OCI-LY3 (cell line): ENCODE measurements at regions not wholly inside any gene's neighbourhood (a gene's known extent, or its start where the extent isn't known, plus 50 kb on each side); places are given as distances from the start of the nearest gene placed in this dataset.

Source experiments
- EZH2phosphoT487 ChIP-seq: fragments of 200-600 bp; shearing (Covaris generic); IDR thresholded peaks from 2 replicates; pipeline ENCODE4 v1.6.1; 2018; ENCODE audit warnings: antibody characterized with exemption, mixed run types, low read depth
- TF ChIP-seq, protein P1 (sequence below): fragments of 200-600, 300-600 bp; sonication (generic); IDR thresholded peaks from 2 replicates; pipeline ENCODE4 v1.5.1; 2014; ENCODE audit warnings: antibody characterized with exemption, low read length, low read depth

DNA sequence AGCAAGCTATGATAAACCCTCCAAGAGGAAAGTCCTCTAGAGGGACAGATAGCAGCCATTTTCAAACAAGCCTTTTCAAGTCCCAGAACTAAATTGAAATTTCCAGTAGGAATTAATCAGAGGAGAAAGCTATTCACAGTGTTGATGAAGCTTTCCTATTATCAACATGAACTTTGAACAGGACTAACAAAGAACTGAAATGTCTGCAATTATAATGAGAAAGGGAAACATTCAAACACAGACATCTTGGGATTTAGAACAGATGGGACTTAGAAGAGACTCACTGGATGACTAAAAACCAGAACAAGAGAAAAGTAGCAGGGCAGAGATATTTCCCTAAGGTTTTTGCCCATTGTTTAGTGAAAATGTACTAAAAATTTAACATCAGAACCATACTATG, 622.1 kb upstream of the UBE2E2 start:
- TF ChIP-seq, protein P1, sequence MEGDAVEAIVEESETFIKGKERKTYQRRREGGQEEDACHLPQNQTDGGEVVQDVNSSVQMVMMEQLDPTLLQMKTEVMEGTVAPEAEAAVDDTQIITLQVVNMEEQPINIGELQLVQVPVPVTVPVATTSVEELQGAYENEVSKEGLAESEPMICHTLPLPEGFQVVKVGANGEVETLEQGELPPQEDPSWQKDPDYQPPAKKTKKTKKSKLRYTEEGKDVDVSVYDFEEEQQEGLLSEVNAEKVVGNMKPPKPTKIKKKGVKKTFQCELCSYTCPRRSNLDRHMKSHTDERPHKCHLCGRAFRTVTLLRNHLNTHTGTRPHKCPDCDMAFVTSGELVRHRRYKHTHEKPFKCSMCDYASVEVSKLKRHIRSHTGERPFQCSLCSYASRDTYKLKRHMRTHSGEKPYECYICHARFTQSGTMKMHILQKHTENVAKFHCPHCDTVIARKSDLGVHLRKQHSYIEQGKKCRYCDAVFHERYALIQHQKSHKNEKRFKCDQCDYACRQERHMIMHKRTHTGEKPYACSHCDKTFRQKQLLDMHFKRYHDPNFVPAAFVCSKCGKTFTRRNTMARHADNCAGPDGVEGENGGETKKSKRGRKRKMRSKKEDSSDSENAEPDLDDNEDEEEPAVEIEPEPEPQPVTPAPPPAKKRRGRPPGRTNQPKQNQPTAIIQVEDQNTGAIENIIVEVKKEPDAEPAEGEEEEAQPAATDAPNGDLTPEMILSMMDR, result no peak
- no peak for TF ChIP-seq EZH2phosphoT487
